IMR-90 (cell line): ENCODE measurements at regions not wholly inside any gene's neighbourhood (a gene's known extent, or its start where the extent isn't known, plus 50 kb on each side); places are given as distances from the start of the nearest gene placed in this dataset.
A peak's percentile ranks its signal among the peaks of the same experiment; 100 is the strongest.

Source experiments
- ATAC-seq: fragments of 200-7000 bp; cut with Tn5 transposase; 2 replicates; pipeline ENCODE4 v1.9.1; 2020; ENCODE audit warnings: low read depth, mild to moderate bottlenecking, moderate library complexity
- BruUV-seq: library from RNA; stranded (reverse); fragments of 400-500 nt; replicated peaks from 2 replicates; lab custom pipeline; 2021; lab: Mats Ljungman, UMichigan
- CTCF ChIA-PET: fragments of 300-600 bp; formaldehyde crosslinking; extraction: SDS; loops from one replicate; lab custom pipeline; 2021; ENCODE audit warnings: antibody characterized with exemption; lab: Yijun Ruan, JAX
- POLR2A ChIA-PET: fragments of 300-600 bp; sonication (Branson Sonifier 250); formaldehyde crosslinking; loops from one replicate; lab custom pipeline; 2022; ENCODE audit warnings: antibody characterized with exemption; ENCODE audit not compliant: unreplicated experiment; lab: Charles Lee
- DNase-seq: peaks from one replicate; pipeline ENCODE4 v3.0.0; 2013
- H2AFZ ChIP-seq: replicated peaks from 2 replicates; pipeline ENCODE3; 2013; ENCODE audit warnings: low read length, mild to moderate bottlenecking; ENCODE audit not compliant: poor library complexity
- H2AK5ac ChIP-seq: 2 replicates; pipeline ENCODE4 v1.6.1; 2013; ENCODE audit warnings: low read depth, low read length, inconsistent platforms
- H2AK9ac ChIP-seq: replicated peaks from 2 replicates; pipeline ENCODE3; 2013; ENCODE audit warnings: mild to moderate bottlenecking, low read depth, low read length, moderate library complexity; ENCODE audit not compliant: poor library complexity
- H2BK120ac ChIP-seq: 2 replicates; pipeline ENCODE4 v1.6.1; 2013; ENCODE audit warnings: low read depth, low read length, inconsistent platforms
- H2BK15ac ChIP-seq: 3 replicates; pipeline ENCODE4 v1.6.1; 2013; ENCODE audit warnings: low read depth, low read length, inconsistent platforms
- H2BK20ac ChIP-seq: 2 replicates; pipeline ENCODE4 v1.6.1; 2013; ENCODE audit warnings: low read depth, mild to moderate bottlenecking, inconsistent platforms, low read length, moderate library complexity
- H2BK5ac ChIP-seq: 2 replicates; pipeline ENCODE4 v1.6.1; 2013; ENCODE audit warnings: mild to moderate bottlenecking, low read depth, low read length, inconsistent platforms; ENCODE audit not compliant: poor library complexity, severe bottlenecking
- H3K14ac ChIP-seq: replicated peaks from 2 replicates; pipeline ENCODE4 v1.6.1; 2013; ENCODE audit warnings: low read depth, low read length, inconsistent platforms
- H3K18ac ChIP-seq: 2 replicates; pipeline ENCODE4 v1.6.1; 2013; ENCODE audit warnings: low read depth, low read length, control low read depth
- H3K23ac ChIP-seq: 2 replicates; pipeline ENCODE4 v1.6.1; 2013; ENCODE audit warnings: low read depth, low read length, inconsistent platforms
- H3K27ac ChIP-seq: 2 replicates; pipeline ENCODE4 v1.5.1; 2013; ENCODE audit warnings: mild to moderate bottlenecking, control low read depth, low read length; ENCODE audit not compliant: insufficient read depth
- H3K27me3 ChIP-seq: 2 replicates; pipeline ENCODE4 v1.6.1; 2013; ENCODE audit warnings: low read length; ENCODE audit not compliant: control insufficient read depth, insufficient read depth
- H3K36me3 ChIP-seq: 2 replicates; pipeline ENCODE4 v1.6.1; 2013; ENCODE audit warnings: low read length, mixed read lengths; ENCODE audit not compliant: control insufficient read depth, insufficient read depth
- H3K4ac ChIP-seq: 2 replicates; pipeline ENCODE4 v1.6.1; 2013; ENCODE audit warnings: low read depth, low read length, inconsistent platforms
- H3K4me1 ChIP-seq: 2 replicates; pipeline ENCODE4 v1.6.1; 2013; ENCODE audit warnings: low read length, mixed read lengths; ENCODE audit not compliant: control insufficient read depth, insufficient read depth
- H3K4me2 ChIP-seq: 2 replicates; pipeline ENCODE4 v1.6.1; 2013; ENCODE audit warnings: low read depth, mild to moderate bottlenecking, control low read depth, low read length, moderate library complexity
- H3K4me3 ChIP-seq: 2 replicates; pipeline ENCODE4 v1.5.1; 2013; ENCODE audit warnings: low read depth, mild to moderate bottlenecking, control low read depth, low read length, moderate library complexity; ENCODE audit not compliant: insufficient read depth
- H3K56ac ChIP-seq: 2 replicates; pipeline ENCODE4 v1.6.1; 2013; ENCODE audit warnings: low read length, inconsistent platforms; ENCODE audit not compliant: insufficient read depth; ENCODE audit errors: extremely low read depth
- H3K79me1 ChIP-seq, 2 experiments: 2 replicates each; pipeline ENCODE4 v1.6.1; 2013; ENCODE audit warnings: low read length in 2 of 2, inconsistent platforms in 1 of 2, low read depth in 1 of 2
- H3K9ac ChIP-seq: 2 replicates; pipeline ENCODE4 v1.6.1; 2013; ENCODE audit warnings: low read depth, low read length, control low read depth
- H3K9me1 ChIP-seq: 2 replicates; pipeline ENCODE4 v1.6.1; 2013; ENCODE audit warnings: low read length, inconsistent platforms; ENCODE audit not compliant: insufficient read depth
- H3K9me3 ChIP-seq: 2 replicates; pipeline ENCODE4 v1.6.1; 2013; ENCODE audit warnings: low read length; ENCODE audit not compliant: control insufficient read depth, insufficient read depth
- H4K20me1 ChIP-seq: 2 replicates; pipeline ENCODE4 v1.6.1; 2013; ENCODE audit warnings: low read length, inconsistent platforms; ENCODE audit not compliant: insufficient read depth
- H4K5ac ChIP-seq: 2 replicates; pipeline ENCODE4 v1.6.1; 2013; ENCODE audit warnings: mild to moderate bottlenecking, low read depth, low read length, control low read depth
- H4K8ac ChIP-seq, 2 experiments: 2 replicates each; pipeline ENCODE4 v1.6.1; 2013; ENCODE audit warnings: low read depth in 2 of 2, low read length in 2 of 2, control low read depth in 1 of 2, inconsistent platforms in 1 of 2
- H4K91ac ChIP-seq: 2 replicates; pipeline ENCODE4 v1.6.1; 2013; ENCODE audit warnings: low read depth, low read length, inconsistent platforms; ENCODE audit not compliant: insufficient read depth
- CHD1 ChIP-seq: IDR thresholded peaks from 2 replicates; pipeline ENCODE4 v1.6.1; 2012; ENCODE audit warnings: low read depth, low read length, improper control_type of control experiment
- RCOR1 ChIP-seq: IDR thresholded peaks from 2 replicates; pipeline ENCODE4 v1.6.1; 2012; ENCODE audit warnings: mild to moderate bottlenecking, low read length, improper control_type of control experiment; ENCODE audit not compliant: insufficient replicate concordance
- WGBS, 2 experiments: methylation state at CpG; one replicate each; pipeline versions ENCODE4 v1.1.5 to v1.1.7; 2013; ENCODE audit warnings: missing lambda C conversion rate in 2 of 2; ENCODE audit not compliant: insufficient read length in 1 of 2; ENCODE audit errors: extremely low coverage in 2 of 2; 5-methylcytosine and 5-hydroxymethylcytosine counted together
- dilution Hi-C: fragments of 300-500 bp; cut with HindIII; formaldehyde crosslinking; loops from one replicate; pipeline ENCODE4 v1.14.3; 2018; ENCODE audit warnings: low sequenced_read_pairs; ENCODE audit not compliant: unreplicated experiment
- in situ Hi-C: fragments of 300-500 bp; cut with MboI; formaldehyde crosslinking; loops from 3 replicates; pipeline ENCODE4 v1.14.3; 2019; ENCODE audit warnings: low sequenced_read_pairs, inconsistent platforms, mixed read lengths
- intact Hi-C: fragments of 100-400 bp; cut with micrococcal nuclease; formaldehyde crosslinking; loops from 2 replicates; pipeline ENCODE4 v1.10.0; 2022

GRCh38 chr11:103773059-103773458 is 263.4 kb upstream of the DDI1 start:
- no peak overlapping the region for H4K8ac ChIP-seq
- no peak overlapping the region for H2AK5ac ChIP-seq
- no peak overlapping the region for H4K5ac ChIP-seq
- no TSS peak for BruUV-seq
- H3K27ac ChIP-seq = no peak overlapping the region
- H2BK15ac ChIP-seq = no peak overlapping the region
- in situ Hi-C loops = no loop called here
- ChIA-PET CTCF (no interaction called here), POLR2A (no interaction called here)
- no peak overlapping the region for H3K4me3 ChIP-seq
- ATAC-seq (no peak), DNase-seq (peak; percentile 83)
- H3K23ac ChIP-seq = no peak overlapping the region
- no peak overlapping the region for H2AK9ac ChIP-seq
- H3K27me3 ChIP-seq = no peaks in the 10 kb centered on the region
- H2BK120ac ChIP-seq = no peak overlapping the region
- H3K9ac ChIP-seq = no peak overlapping the region
- no peaks in the 10 kb centered on the region for H4K20me1 ChIP-seq
- intact Hi-C loops = no loop called here
- no peaks in the 10 kb centered on the region for H3K9me1 ChIP-seq
- no peak overlapping the region for H2BK20ac ChIP-seq
- no peaks in the 10 kb centered on the region for H3K36me3 ChIP-seq
- dilution Hi-C loops = no loop called here
- H3K4me2 ChIP-seq = no peak overlapping the region
- H3K79me1 ChIP-seq = no peaks in the 10 kb centered on the region
- TF ChIP-seq RCOR1 = no peak
- no peak for TF ChIP-seq CHD1
- H2BK5ac ChIP-seq = no peak overlapping the region
- H3K18ac ChIP-seq = no peak overlapping the region
- no peak overlapping the region for H2AFZ ChIP-seq
- no peaks in the 10 kb centered on the region for H3K9me3 ChIP-seq
- H3K14ac ChIP-seq = no peak overlapping the region
- H3K4ac ChIP-seq = no peak overlapping the region
- H4K91ac ChIP-seq = no peak overlapping the region
- WGBS, 2 experiments = no CpG with 5 or more reads among the region's 2 CpGs
- H3K4me1 ChIP-seq = no peaks in the 10 kb centered on the region
- no peak overlapping the region for H3K56ac ChIP-seq
